ENCODE measurements at regions not wholly inside any gene's neighbourhood (a gene's known extent, or its start where the extent isn't known, plus 50 kb on each side); places are given as distances from the start of the nearest gene placed in this dataset.

DNA sequence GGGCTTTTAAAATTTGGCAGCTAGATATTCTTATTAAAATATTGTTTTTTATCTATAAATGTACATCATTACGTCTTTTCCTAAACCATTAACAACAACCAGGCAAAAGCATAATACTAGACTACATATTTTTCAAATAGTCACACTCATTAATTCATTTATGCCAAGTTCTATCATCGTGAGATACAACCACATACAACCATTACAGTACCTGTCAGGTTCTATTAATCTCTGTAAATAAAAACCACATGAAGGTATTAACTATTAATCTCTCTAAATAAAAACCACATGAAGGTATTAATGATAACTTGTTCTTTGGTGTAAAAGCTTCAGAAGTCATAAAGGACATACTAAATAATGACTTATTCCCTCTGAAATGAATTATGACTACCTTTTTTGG is 432.7 kb downstream of the TMX3 start:
- Histone ChIP-seq H3K27ac (no peak overlapping the region), H3K4me3 (no peak overlapping the region)

GRCh38 chr18:68275616-68276015 is 439.3 kb downstream of the TMX3 start:
- Histone ChIP-seq H3K4me3 (no peak overlapping the region), H3K27ac (no peak overlapping the region)

DNA sequence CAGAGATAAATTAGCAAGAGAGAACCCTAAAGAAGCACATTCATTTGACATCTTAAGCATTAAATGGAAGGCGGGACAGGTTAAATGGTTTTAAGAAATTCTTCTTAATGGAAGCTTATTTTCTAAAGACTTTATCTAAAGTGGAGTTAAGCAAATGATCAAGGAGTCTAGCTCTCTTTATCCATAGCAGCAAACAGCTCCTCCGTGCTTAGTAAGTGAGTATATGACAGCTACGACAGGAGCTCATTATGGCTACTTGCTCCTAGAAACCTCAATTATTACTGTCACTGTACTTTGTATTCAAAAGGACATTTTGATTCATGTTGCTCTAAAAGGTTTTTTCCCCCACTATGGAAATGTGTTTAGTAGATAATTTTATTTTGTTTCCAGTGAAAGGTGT is 444.9 kb downstream of the TMX3 start:
- H3K27ac ChIP-seq: no peak overlapping the region

DNA sequence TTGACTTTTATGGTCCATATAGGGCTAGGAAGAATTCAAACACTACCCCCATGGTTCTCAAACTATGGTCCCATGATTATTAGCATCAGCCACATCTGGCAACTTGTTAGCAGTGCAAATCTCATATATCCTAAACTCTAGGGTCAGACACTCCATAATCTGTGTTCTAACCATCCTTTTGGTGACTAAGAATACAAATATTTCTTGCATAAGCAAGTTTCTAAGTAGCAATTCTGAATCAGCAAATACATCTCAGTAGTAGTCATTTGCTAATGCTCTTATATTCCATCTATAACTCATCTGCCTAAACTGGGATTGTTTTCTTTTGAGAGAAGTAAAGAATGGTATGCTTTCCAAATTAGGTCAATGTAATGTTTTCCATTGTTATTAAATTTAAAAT is 447.3 kb downstream of the TMX3 start:
- H3K27ac ChIP-seq: no peak overlapping the region
- no peak overlapping the region for H3K4me3 ChIP-seq

More for the DNA sequence above, 444.9 kb downstream of the TMX3 start:
- H3K4me3 ChIP-seq: no peak overlapping the region

GRCh38 chr18:68263481-68263880 is 451.4 kb downstream of the TMX3 start:
- no peak overlapping the region for H3K4me3 ChIP-seq
- no peak overlapping the region for H3K27ac ChIP-seq

- Histone ChIP-seq H3K27ac (no peak overlapping the region), H3K4me3 (no peak overlapping the region)
These were observed 452.1 kb downstream of the TMX3 start for GRCh38 chr18:68262690-68263294.

DNA sequence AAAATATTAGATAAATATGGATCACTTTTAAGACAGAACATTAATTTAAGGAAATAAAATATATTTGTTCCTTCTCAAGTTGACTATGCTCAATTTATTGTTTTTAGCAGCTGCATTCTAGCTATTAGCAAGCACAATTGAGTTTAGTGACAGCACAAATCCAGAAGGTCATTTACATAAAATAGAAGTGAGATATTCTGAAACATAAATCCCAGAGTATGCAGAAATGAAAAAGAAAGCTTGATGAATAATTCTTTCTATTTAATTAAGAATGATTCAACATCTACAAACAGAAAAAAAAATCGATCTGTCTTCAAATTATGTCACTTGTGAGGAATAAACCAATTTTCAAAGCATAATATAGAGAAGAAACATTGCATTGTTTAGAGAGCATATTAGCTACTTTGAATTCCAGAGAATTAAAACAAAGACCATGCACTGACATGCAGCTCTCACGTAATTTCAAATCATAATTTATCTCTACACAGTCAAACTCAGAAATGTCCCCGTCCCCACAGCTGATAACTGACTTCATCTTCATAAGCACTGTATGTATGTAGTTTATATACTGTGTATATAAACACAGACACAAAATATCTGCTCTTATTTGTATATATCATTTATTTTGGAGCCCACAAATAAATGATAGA is 458.4 kb downstream of the TMX3 start:
- no peak overlapping the region for H3K4me3 ChIP-seq
- H3K27ac ChIP-seq: no peak overlapping the region

DNA sequence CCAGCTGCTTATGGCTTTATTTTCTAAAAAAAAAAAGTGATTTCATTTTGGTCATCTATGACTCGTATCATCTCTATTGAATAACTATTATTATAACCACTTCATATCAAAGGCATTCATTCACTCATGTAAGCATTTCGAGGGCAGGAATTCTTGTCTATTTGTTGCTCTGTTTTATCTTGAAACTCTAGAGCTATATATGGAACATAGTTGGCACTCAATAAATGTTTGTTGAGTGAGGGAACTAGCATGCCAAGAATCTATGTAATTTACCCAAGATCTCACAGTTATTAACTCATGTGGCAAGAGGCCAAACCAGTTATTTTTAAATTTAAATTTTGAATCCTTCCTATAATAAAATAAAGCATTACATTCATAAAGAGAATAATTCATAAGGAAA is 470.1 kb downstream of the TMX3 start:
- Histone ChIP-seq H3K27ac (no peak overlapping the region), H3K4me3 (no peak overlapping the region)

GRCh38 chr18:68241881-68242280 is 473.0 kb downstream of the TMX3 start:
- H3K4me3 ChIP-seq: no peak overlapping the region
- no peak overlapping the region for H3K27ac ChIP-seq

GRCh38 chr18:68234676-68235075 is 480.2 kb downstream of the TMX3 start:
- Histone ChIP-seq H3K4me3 (no peak overlapping the region), H3K27ac (no peak overlapping the region)

DNA sequence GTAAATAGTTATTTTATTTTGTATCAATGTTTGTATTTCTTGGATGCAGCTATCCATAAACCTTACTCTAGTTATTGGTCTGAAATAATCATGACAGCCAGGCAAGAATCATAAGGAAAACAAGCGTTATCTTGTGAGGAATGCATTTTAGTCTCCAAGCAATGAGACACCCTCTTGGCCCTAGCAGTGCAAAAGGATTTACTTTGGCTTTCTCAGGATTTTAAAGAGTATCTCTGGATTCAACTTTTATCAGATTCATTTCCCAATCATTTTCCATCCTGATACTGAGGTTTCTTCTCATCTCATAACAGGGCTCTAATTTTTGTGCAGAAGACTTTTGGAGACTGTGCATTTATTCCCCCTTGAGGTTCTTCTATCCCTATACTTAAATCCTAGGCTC is 480.8 kb downstream of the TMX3 start:
- Histone ChIP-seq H3K4me3 (no peak overlapping the region), H3K27ac (no peak overlapping the region)

DNA sequence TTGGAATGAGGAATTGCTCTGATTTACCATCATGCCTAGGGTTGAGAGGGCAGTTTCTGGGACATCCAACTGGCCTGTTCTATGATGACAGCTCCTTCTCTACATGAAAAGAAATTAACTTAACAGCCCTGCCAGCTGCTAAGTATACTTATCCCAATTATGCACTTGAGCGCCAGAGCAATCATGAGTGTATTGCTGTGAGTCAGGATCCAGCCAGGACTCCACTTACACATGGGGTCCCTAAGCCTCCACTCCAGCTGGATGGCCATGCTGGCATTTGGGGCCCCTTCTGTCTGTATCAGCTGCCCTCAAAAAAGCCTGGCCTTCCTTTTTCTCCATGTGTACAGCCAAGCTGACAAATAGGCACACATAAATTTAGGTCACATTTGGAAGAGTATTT is 481.9 kb downstream of the TMX3 start:
- Histone ChIP-seq H3K27ac (no peak overlapping the region), H3K4me3 (no peak overlapping the region)

DNA sequence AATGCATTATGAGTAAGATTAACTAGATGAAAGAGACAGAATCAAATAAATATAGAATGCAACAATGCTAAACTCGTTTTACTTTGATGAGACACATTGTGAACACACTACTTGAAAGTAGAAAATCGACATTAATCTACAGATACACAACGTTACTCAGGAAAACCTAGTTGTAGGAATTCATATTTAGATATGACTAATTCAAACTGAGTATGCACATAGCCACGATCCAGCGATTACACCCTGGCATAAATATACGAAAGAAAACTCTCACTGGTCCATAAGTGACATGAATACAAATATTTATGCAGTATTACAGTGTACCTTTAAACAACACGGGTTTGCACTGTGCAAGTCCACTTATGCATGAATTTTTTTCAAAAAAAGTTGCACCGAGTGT is 485.6 kb downstream of the TMX3 start:
- H3K27ac ChIP-seq: no peak overlapping the region
- no peak overlapping the region for H3K4me3 ChIP-seq

DNA sequence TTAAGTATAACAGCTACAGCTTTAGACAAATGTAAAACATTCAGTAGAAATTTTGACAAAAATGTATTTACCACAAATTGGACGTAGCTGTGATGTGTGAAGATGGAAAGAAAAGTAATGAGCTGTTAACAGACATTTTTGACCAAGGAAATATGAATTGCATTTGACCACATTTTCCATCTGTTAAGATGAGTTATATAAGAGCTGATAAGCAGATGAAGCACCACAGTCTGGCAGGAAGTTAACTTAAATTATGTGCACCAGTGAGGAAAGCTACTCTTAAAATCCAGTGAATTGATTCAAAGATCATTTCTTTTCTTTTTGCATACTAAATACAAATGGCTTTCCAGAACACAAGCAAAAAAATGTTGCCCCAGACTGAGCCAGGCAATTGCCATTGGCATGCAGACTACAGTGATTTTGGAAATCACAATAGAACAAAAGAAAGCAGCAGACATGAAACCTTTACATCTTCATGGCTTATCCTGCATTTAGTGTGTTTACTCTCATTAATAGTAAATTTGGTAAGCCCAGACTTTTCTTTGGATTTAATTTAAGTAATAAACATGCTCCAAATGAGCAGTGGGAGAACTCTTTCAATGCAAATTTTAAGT is 493.7 kb downstream of the TMX3 start:
- Histone ChIP-seq H3K4me3 (no peak overlapping the region), H3K27ac (no peak overlapping the region)

GRCh38 chr18:68220458-68220857 is 494.4 kb downstream of the TMX3 start:
- no peak overlapping the region for H3K27ac ChIP-seq

DNA sequence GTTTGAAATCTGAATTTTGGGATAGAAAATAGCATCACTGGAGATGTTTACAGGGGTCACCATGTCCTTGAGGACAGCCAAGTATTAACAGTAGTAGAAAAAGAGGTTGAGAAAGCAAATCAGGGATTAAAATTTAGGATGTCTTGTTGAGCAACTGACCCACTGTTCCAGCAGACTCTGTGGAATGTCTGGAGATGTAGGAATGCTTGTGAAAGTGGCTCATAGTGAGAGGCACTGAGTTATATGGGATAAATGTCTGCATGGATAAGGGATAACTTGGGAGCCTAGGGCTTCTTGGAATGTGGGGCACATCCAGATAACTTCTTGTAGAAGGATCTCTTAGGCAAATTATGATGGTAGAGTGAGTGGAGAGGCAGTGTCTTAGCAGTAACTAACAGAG is 495.0 kb downstream of the TMX3 start:
- no peak overlapping the region for H3K4me3 ChIP-seq
- H3K27ac ChIP-seq: no peak overlapping the region

More at GRCh38 chr18:68220458-68220857, 494.4 kb downstream of the TMX3 start:
- no peak overlapping the region for H3K4me3 ChIP-seq

- no peak overlapping the region for H3K4me3 ChIP-seq
- H3K27ac ChIP-seq: no peak overlapping the region
These were observed 495.6 kb downstream of the TMX3 start for GRCh38 chr18:68219274-68219673.

DNA sequence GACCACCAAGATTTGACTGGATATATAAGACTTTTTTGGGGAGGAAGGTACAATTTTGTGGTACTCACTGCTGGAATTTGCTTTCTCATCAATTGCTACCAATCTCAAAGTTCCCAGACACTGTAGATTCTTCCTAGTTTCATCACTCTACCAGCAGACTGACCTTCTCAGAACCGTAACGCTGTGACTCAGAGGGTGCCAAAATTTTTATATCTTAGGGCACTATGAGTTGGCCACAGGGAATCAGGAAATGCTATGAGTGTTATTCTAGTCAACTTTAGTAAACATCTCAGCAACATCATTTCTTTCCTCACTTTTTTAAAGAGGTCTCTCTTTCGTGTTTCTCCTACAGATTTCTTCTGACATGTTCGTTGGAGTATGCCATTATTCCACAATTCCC is 499.0 kb downstream of the TMX3 start:
- Histone ChIP-seq H3K4me3 (no peak overlapping the region), H3K27ac (no peak overlapping the region)

DNA sequence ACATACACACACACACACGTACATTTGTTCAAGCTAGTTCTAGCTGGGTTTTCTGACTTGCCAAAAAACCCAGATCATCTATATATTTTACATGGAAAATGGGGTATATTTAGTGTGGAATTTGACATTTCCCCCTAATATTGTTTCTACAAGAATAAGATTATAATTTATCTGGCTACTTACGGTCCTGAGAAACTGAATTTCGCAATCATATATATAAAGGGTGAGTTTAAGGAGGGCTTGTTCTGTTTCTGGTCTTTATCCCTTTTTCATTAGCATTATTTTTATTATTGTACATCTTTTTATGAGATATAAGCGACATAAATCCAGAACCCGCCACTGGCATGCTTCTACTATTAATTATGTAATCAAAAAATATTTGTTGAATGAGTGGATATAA is 528.9 kb downstream of the TMX3 start:
- no peak overlapping the region for H3K27ac ChIP-seq
- H3K4me3 ChIP-seq: no peak overlapping the region

GRCh38 chr18:68181956-68182355 is 533.0 kb downstream of the TMX3 start:
- Histone ChIP-seq H3K4me3 (no peak overlapping the region), H3K27ac (no peak overlapping the region)

GRCh38 chr18:68179811-68180210 is 535.1 kb downstream of the TMX3 start:
- Histone ChIP-seq H3K4me3 (no peak overlapping the region), H3K27ac (no peak overlapping the region)

- Histone ChIP-seq H3K27ac (no peak overlapping the region), H3K4me3 (no peak overlapping the region)
These were observed 536.0 kb downstream of the TMX3 start for GRCh38 chr18:68178921-68179320.
